Smooth muscle cell (in vitro differentiated cells): ENCODE measurements at regions not wholly inside any gene's neighbourhood (a gene's known extent, or its start where the extent isn't known, plus 50 kb on each side); places are given as distances from the start of the nearest gene placed in this dataset.

Experiments used
- DNase-seq: peaks from one replicate; lab custom pipeline; 2025; ENCODE audit not compliant: unreplicated experiment; lab: John Stamatoyannopoulos, UW
- H2AFZ ChIP-seq: fragments of 200-600 bp; sonication (generic); 2 replicates; pipeline ENCODE4 v1.6.0; 2016; ENCODE audit warnings: antibody characterized with exemption, low read depth, mild to moderate bottlenecking
- H3F3A ChIP-seq: fragments of 200-600 bp; sonication (generic); 2 replicates; pipeline ENCODE4 v1.6.0; 2017; ENCODE audit warnings: antibody characterized with exemption, low read depth
- H3K27ac ChIP-seq: fragments of 200-600 bp; sonication (generic); 2 replicates; pipeline ENCODE4 v1.5.1; 2016; ENCODE audit warnings: low read depth, mild to moderate bottlenecking
- H3K27me3 ChIP-seq: fragments of 200-600 bp; sonication (generic); 2 replicates; pipeline ENCODE4 v1.6.1; 2016; ENCODE audit warnings: low read depth, mild to moderate bottlenecking
- H3K36me3 ChIP-seq: fragments of 200-600 bp; sonication (generic); 2 replicates; pipeline ENCODE4 v1.5.1; 2016; ENCODE audit warnings: low read depth
- H3K4me1 ChIP-seq: fragments of 200-600 bp; sonication (generic); 2 replicates; pipeline ENCODE4 v1.5.1; 2016; ENCODE audit warnings: low read depth
- H3K4me2 ChIP-seq: fragments of 200-600 bp; sonication (generic); 2 replicates; pipeline ENCODE4 v1.6.0; 2016; ENCODE audit warnings: mild to moderate bottlenecking
- H3K4me3 ChIP-seq: fragments of 200-600 bp; sonication (generic); 2 replicates; pipeline ENCODE4 v1.5.1; 2016; ENCODE audit warnings: mild to moderate bottlenecking
- H3K79me2 ChIP-seq: fragments of 200-600 bp; sonication (generic); 2 replicates; pipeline ENCODE4 v1.6.0; 2016; ENCODE audit warnings: low read depth, mild to moderate bottlenecking
- H3K9ac ChIP-seq: fragments of 200-600 bp; sonication (generic); 2 replicates; pipeline ENCODE4 v1.6.0; 2016; ENCODE audit warnings: low read depth
- H3K9me3 ChIP-seq: fragments of 200-600 bp; sonication (generic); replicated peaks from 2 replicates; pipeline ENCODE4 v1.5.1; 2016; ENCODE audit warnings: low read depth
- H4K20me1 ChIP-seq: fragments of 200-600 bp; sonication (generic); 2 replicates; pipeline ENCODE4 v1.6.0; 2016; ENCODE audit warnings: low read depth
- WGBS: methylation state at CpG from one replicate; pipeline ENCODE4 v1.1.7; 2016; ENCODE audit warnings: low lambda C conversion rate; 5-methylcytosine and 5-hydroxymethylcytosine counted together
- TF ChIP-seq, protein P1 (sequence below): fragments of 200-600 bp; sonication (generic); IDR thresholded peaks from 2 replicates; pipeline ENCODE4 v1.5.1; 2017; ENCODE audit warnings: borderline replicate concordance, mild to moderate bottlenecking, antibody characterized with exemption; ENCODE audit not compliant: insufficient read depth, poor library complexity, severe bottlenecking

DNA sequence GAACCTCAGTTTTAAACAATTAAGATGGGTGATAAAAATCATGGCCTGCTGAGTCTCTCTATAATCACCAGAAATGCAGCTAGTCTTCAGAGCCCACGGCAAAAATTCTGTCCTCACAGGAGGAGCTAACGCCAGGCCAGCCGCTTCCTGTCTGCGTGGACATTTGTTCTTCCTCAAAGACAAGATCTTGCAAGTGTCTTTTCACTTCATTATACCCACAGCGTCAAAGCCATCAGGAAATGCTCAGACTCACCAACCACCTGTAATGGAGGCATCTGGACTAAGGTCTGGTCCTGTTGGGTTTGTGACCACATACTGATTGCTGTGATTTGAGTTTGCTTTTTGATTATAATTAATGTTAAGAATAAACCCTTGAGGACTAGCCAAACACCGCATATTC is 473.8 kb upstream of the MC4R start:
- no peaks in the 10 kb centered on the region for H3K79me2 ChIP-seq
- H3K9me3 ChIP-seq = peaks cover 4% of the 10 kb centered on the region
- no peak overlapping the region for H3K4me2 ChIP-seq
- H3K27me3 ChIP-seq = no peaks in the 10 kb centered on the region
- DNase-seq = no peak
- H3K4me3 ChIP-seq = no peak overlapping the region
- no peak overlapping the region for H2AFZ ChIP-seq
- H3K27ac ChIP-seq = no peak overlapping the region
- H3F3A ChIP-seq = no peaks in the 10 kb centered on the region
- no peak overlapping the region for H3K9ac ChIP-seq
- no peaks in the 10 kb centered on the region for H3K4me1 ChIP-seq
- 67% methylated on average over 6 of the region's 6 CpGs for WGBS
- TF ChIP-seq, protein P1, sequence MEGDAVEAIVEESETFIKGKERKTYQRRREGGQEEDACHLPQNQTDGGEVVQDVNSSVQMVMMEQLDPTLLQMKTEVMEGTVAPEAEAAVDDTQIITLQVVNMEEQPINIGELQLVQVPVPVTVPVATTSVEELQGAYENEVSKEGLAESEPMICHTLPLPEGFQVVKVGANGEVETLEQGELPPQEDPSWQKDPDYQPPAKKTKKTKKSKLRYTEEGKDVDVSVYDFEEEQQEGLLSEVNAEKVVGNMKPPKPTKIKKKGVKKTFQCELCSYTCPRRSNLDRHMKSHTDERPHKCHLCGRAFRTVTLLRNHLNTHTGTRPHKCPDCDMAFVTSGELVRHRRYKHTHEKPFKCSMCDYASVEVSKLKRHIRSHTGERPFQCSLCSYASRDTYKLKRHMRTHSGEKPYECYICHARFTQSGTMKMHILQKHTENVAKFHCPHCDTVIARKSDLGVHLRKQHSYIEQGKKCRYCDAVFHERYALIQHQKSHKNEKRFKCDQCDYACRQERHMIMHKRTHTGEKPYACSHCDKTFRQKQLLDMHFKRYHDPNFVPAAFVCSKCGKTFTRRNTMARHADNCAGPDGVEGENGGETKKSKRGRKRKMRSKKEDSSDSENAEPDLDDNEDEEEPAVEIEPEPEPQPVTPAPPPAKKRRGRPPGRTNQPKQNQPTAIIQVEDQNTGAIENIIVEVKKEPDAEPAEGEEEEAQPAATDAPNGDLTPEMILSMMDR = no peak
- no peaks in the 10 kb centered on the region for H3K36me3 ChIP-seq
- no peaks in the 10 kb centered on the region for H4K20me1 ChIP-seq

DNA sequence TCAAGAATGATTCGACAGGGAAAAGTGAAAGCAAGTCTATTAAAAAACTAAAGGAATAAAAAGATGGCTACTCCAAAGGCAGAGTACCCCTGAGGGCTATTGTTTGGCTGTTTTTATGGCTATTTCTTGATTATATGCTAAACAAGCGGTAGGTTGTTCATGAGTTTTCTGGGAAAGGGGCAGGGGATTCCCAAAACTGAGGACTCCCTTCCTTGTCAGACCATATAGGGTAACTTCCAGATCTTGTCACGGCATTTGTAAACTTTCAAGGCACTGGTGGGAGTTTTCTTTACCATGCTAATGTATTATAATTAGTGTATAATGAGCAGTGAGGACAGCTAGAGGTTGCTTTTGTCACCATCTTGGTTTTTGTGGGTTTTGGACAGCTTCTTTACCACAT is 474.9 kb upstream of the MC4R start:
- no peaks in the 10 kb centered on the region for H3K79me2 ChIP-seq
- no peaks in the 10 kb centered on the region for H3K9me3 ChIP-seq
- no peaks in the 10 kb centered on the region for H3K27me3 ChIP-seq
- H3K27ac ChIP-seq = no peak overlapping the region
- H3K4me3 ChIP-seq = no peak overlapping the region
- TF ChIP-seq, protein P1 = no peak
- WGBS = 92% methylated on average over 3 of the region's 3 CpGs
- no peak overlapping the region for H3K9ac ChIP-seq
- H3K4me1 ChIP-seq = no peaks in the 10 kb centered on the region
- no peak for DNase-seq
- H2AFZ ChIP-seq = no peak overlapping the region
- no peaks in the 10 kb centered on the region for H3F3A ChIP-seq
- no peak overlapping the region for H3K4me2 ChIP-seq
- no peaks in the 10 kb centered on the region for H3K36me3 ChIP-seq
- no peaks in the 10 kb centered on the region for H4K20me1 ChIP-seq

DNA sequence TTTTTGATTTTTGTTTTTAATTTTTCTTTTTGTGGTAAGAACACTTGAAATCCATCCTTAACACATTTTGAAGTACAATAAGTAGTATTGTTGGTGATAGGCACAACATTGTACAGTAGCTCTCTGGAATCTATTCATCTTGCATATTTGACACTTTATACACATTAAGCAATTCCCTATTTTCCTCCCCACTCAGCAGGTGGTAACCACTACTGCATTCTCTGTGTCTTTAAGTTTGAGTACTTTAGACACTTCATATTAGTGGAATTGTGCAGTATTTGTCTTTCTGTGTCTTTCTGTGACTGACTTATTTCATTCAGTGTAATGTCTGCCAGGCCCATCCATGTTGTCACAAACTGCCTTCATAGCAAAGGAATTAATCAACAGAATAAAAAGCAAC is 471.7 kb upstream of the CDH20 start:
- TF ChIP-seq, protein P1 = no peak
- H3K9me3 ChIP-seq = no peaks in the 10 kb centered on the region
- no peak overlapping the region for H3K4me2 ChIP-seq
- H3K27me3 ChIP-seq = no peaks in the 10 kb centered on the region
- no peaks in the 10 kb centered on the region for H3K36me3 ChIP-seq
- H3K9ac ChIP-seq = no peak overlapping the region
- no peak overlapping the region for H3K27ac ChIP-seq
- no peak overlapping the region for H3K4me3 ChIP-seq
- no peaks in the 10 kb centered on the region for H3F3A ChIP-seq
- no peak overlapping the region for H2AFZ ChIP-seq
- H3K4me1 ChIP-seq = peaks cover 14% of the 10 kb centered on the region
- H4K20me1 ChIP-seq = no peaks in the 10 kb centered on the region
- no peak for DNase-seq
- H3K79me2 ChIP-seq = no peaks in the 10 kb centered on the region

DNA sequence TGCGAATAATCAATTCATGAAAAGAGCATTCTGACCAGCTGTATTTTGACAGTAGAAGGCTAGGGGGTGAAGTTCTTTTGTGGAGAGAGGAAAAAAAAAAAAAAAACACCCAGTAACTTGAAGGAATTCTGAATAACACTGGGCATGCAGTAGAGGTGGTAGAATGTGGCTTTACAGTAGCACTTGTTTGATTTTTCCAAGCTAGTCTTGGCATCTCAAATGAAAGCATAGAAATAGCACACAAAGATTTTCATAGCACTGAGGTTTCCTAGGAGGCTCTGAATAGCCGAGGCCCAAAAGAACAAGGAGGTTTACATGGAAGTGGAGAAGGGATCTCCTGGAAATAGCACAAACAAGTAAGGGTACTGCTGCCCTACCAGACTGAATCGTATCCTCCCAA is 470.2 kb upstream of the CDH20 start:
- WGBS = 91% methylated on average over 3 of the region's 3 CpGs
- H3K9me3 ChIP-seq = no peaks in the 10 kb centered on the region
- H3F3A ChIP-seq = no peaks in the 10 kb centered on the region
- H3K27me3 ChIP-seq = no peaks in the 10 kb centered on the region
- H3K4me2 ChIP-seq = no peak overlapping the region
- no peak overlapping the region for H2AFZ ChIP-seq
- no peaks in the 10 kb centered on the region for H3K79me2 ChIP-seq
- peaks cover 7% of the 10 kb centered on the region for H3K4me1 ChIP-seq
- H3K4me3 ChIP-seq = no peak overlapping the region
- no peak overlapping the region for H3K9ac ChIP-seq
- no peaks in the 10 kb centered on the region for H4K20me1 ChIP-seq
- no peak overlapping the region for H3K27ac ChIP-seq
- no peaks in the 10 kb centered on the region for H3K36me3 ChIP-seq
- no peak for DNase-seq
- TF ChIP-seq, protein P1 = no peak
